Dermis blood vessel endothelial cell (primary cell): ENCODE measurements at regions not wholly inside any gene's neighbourhood (a gene's known extent, or its start where the extent isn't known, plus 50 kb on each side); places are given as distances from the start of the nearest gene placed in this dataset.

Experiments used
- DNase-seq: peaks from one replicate; pipeline ENCODE4 v3.0.0; 2010

DNA sequence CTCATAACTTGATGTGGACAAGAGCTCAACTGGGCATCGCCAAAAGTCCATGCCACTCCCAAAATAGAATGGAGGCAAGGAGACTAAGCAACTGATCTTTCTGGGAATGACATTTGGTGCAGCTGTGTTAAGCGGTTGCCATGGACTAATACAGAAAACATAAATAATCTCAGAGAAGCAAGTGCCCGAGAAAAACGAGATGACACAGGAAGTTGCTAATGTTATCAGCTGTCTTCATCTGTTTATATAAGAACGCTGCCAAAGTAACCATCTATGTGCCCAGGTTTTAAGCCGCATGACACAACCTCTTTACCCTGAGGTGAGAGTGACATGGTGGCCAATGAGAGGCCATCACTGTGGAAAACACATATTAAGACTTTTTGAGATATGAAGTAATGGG, 54.9 kb upstream of the SACS start:
- peak; percentile 21 for DNase-seq

GRCh38 chr13:23496255-23496654, 62.8 kb upstream of the SACS start:
- no peak for DNase-seq

DNA sequence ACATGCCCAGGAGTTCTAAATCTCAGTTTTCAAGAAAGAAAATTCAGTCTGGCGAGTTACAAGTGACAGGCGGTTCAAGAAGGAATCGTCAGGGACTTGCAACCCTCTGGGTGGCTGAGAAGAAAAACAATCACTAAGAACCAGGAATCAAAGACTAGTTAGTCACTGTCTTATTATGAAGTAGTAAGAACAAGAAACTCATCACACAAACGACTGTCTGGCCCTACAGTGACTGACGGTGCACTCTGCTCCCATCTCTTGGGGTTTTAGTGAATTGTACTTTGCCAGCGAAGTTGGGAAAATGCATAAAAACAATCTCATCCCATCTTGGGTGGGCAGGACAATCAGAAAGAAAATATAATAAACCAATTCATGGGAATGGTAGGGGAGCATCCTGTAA, 63.7 kb upstream of the SACS start:
- no peak for DNase-seq

DNA sequence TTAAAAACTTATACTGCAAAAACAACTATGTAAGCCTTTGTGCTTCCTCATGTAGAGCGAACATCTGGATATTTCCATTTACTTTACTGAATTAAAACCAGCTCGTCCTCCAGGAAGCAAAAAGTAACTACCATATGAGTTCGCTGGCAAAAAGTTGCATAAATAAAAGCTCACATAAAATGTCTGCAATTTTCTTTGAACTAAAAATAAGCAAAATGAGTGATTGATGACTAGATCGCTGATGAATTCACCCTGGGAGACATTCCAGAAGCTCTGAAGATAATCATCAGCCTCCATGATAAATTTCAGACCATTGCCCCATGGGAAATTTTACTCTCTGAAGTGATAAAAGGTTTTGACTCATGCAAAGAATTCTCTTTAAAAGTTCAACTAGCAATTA, 67.3 kb upstream of the SACS start:
- no peak for DNase-seq

GRCh38 chr13:23504180-23504579, 66.0 kb upstream of the TNFRSF19 start:
- DNase-seq = no peak

GRCh38 chr13:23505007-23505406, 65.2 kb upstream of the TNFRSF19 start:
- no peak for DNase-seq

- DNase-seq = no peak
Observed at GRCh38 chr13:23506071-23506806, 64.0 kb upstream of the TNFRSF19 start.

DNA sequence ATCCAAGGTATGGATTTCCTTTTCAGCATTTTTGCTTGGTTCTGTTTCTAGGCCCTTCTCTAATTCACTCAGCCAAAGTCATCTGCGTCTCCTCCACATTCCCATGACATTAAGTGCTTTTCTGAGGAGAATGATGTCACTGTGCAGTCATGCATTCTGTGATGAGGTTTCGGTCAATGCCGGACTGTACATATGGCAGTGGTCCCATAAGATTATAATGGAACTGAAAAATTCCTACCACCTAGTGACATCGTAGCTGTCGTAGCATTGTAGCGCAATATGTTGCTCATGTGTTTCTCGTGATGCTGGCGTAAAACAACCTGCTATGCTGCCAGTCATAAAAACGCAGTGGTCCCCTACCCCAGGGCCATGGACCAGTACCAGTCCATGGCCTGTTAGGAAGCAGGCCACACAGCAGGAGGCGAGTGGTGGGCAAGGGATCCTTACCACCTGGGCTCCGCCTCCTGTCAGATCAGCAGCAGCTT, 63.4 kb upstream of the TNFRSF19 start:
- no peak for DNase-seq

DNA sequence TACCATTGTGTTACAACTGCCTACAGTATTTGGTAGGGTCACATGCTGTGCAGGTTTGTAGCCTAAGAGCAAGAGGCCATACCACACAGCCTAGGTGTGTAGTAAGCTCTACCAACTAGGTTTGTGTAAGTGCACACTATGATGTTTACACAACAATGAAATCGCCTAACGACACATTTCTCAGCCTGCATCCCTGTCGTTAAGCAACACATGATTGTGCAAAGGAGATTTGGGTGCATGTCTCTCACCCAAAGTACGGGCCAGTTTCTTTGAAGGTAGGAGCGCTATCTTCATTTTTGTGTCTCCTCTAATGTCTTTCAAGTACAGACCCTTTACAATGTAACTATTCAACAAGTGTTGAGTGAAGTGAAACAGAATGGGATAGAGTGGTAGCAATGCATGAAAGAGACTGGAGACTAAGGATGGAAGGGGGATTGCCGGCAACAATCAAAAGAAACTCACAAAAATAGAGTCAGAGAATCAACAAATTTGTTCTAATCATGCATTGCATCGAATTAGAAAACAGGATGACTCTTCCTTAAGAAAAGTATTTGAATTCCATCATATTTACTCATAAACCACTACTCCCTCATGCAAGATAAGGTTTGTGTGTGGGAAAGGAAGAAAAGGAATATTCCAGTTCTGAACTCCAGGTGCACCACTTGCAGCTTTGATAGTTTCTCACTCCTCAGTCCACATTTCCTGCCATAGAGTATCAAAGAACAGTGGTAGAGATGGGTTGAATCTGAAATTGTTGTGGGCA, 60.2 kb upstream of the TNFRSF19 start:
- no peak for DNase-seq

- no peak for DNase-seq
Observed at GRCh38 chr13:23510544-23510916, 59.7 kb upstream of the TNFRSF19 start.

GRCh38 chr13:23510979-23511735, 59.1 kb upstream of the TNFRSF19 start:
- peak; percentile 44 for DNase-seq

DNA sequence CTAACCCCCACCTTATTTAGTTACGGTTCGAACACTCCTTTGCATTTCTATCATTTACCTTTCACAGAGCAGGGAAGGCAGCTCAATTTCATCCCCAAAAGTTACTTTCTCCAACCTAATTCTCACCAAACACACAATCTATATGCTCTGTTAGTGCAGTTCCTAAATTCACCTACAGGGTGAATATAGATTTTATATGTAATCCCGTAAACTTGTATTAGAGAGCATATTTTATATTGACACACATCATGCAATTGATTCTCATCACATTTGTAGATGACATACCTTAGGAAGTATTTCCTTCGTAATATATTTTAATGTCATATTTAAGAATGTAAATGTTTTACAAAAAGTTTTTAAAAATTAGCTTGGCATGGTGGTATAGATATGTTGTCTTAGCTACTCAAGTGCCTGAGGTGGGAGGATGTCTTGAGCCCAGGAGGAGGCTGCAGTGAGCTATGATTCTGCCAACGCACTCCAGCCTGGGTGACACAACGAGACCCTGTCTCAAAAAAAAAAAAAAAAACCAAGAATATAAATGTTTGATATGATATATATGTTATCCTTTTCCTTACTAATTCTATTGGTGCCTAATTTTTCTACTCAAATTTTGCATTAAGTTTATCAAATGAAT, 57.3 kb upstream of the TNFRSF19 start:
- DNase-seq = no peak

- no peak for DNase-seq
Observed at GRCh38 chr13:23513455-23513854, 56.8 kb upstream of the TNFRSF19 start.

DNA sequence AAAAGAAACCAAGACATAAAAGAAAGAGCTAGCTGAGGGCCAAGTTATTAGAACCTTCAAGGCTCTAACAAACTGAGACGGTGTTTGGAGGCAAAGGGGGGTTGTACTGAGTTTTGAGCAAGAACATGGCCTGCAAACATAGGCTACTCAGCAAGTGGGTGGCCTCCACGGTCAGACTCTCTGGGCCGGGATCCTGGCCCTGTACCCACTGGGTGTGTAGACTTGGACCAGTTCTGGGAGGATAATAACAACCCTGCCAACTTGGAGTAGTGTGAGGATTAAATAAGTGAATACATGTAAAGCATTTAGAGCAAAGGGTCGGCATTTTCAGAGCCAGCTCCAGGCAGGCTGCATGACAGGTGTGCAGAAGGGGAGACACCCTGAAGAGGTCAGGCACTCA, 56.1 kb upstream of the TNFRSF19 start:
- no peak for DNase-seq

- no peak for DNase-seq
Observed at GRCh38 chr13:23515116-23515515, 55.1 kb upstream of the TNFRSF19 start.

GRCh38 chr13:23516190-23516589, 54.0 kb upstream of the TNFRSF19 start:
- no peak for DNase-seq

DNA sequence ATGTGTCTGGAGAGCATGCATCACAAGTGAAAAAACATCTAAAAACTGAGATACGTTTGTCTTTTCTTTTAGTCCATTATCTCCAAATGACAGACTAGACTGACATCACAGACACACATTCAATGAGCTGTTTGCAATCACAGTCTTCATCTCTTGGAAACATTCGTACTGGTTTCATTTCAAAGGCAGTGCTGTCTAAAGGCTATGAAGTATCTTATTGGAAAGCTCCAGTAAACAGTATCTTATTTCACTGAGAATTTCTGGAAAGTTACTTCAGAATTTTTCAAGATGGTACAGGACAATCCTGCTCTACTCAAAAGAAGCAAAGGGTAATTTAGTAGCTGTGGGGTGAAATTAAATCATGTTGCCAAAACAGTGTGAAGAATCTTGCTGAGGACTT, 53.5 kb upstream of the TNFRSF19 start:
- no peak for DNase-seq

GRCh38 chr13:23518231-23518630, 52.0 kb upstream of the TNFRSF19 start:
- DNase-seq = no peak
